Mammary epithelial cell (primary cell): ENCODE measurements at regions not wholly inside any gene's neighbourhood (a gene's known extent, or its start where the extent isn't known, plus 50 kb on each side); places are given as distances from the start of the nearest gene placed in this dataset.

Source experiments
- EZH2 ChIP-seq: IDR thresholded peaks from 2 replicates; pipeline ENCODE4 v1.6.1; 2012; ENCODE audit warnings: low read length, inconsistent platforms, borderline replicate concordance
- TF ChIP-seq, protein P1 (sequence below), 2 donors: IDR thresholded peaks in 1 of 2; conservative IDR thresholded peaks in 1 of 2; 2 replicates each; pipeline ENCODE4 v1.5.1; 2011 to 2012; ENCODE audit warnings: inconsistent platforms in 2 of 2, low read length in 2 of 2, mild to moderate bottlenecking in 2 of 2, control low read depth in 1 of 2, low read depth in 1 of 2; ENCODE audit not compliant: insufficient read depth in 1 of 2; ENCODE audit errors: extremely low read depth in 1 of 2

DNA sequence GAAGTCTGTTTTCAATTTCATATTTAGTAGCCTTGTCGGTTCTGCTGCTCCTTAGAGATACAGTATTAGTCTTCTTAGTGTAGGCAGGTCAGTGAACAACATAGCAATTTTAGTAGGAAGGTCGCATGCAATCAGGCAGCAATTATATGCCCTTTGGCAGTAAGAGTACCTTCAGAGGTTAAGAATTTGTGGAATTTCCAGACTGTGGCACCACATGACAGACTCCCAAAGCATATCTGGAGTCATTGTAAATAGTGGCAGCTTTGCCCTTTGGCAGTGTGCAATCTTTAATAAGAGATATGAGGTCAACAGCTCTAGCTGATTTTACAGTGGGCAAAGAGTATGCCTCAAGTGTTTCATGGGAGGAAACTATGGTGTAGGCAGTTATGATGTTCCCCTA is 1532.5 kb upstream of the CADM2 start:
- TF ChIP-seq, protein P1, sequence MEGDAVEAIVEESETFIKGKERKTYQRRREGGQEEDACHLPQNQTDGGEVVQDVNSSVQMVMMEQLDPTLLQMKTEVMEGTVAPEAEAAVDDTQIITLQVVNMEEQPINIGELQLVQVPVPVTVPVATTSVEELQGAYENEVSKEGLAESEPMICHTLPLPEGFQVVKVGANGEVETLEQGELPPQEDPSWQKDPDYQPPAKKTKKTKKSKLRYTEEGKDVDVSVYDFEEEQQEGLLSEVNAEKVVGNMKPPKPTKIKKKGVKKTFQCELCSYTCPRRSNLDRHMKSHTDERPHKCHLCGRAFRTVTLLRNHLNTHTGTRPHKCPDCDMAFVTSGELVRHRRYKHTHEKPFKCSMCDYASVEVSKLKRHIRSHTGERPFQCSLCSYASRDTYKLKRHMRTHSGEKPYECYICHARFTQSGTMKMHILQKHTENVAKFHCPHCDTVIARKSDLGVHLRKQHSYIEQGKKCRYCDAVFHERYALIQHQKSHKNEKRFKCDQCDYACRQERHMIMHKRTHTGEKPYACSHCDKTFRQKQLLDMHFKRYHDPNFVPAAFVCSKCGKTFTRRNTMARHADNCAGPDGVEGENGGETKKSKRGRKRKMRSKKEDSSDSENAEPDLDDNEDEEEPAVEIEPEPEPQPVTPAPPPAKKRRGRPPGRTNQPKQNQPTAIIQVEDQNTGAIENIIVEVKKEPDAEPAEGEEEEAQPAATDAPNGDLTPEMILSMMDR (conservative IDR thresholded peaks at IDR 0.05 in 1 of 2, IDR thresholded peaks at IDR 0.05 in 1 of 2; ENCODE audit: extremely low read depth in 1 of 2, insufficient read depth in 1 of 2, low read depth in 1 of 2, low read length in 2 of 2), result no peak
- TF ChIP-seq EZH2, result no peak
